Mesodermal cell (in vitro differentiated cells): ENCODE measurements at regions not wholly inside any gene's neighbourhood (a gene's known extent, or its start where the extent isn't known, plus 50 kb on each side); places are given as distances from the start of the nearest gene placed in this dataset.
"Not testable (repeated sequence)": the region's sequence is repeated elsewhere in the genome, so short reads cannot be mapped to it uniquely, and the experiment has no call there.

Source experiments
- H3K27ac ChIP-seq: 2 replicates; pipeline ENCODE4 v1.7.0; 2013; ENCODE audit warnings: mild to moderate bottlenecking, low read depth, low read length, moderate library complexity; ENCODE audit not compliant: severe bottlenecking
- H3K36me3 ChIP-seq: 2 replicates; pipeline ENCODE4 v1.7.1; 2013; ENCODE audit warnings: mild to moderate bottlenecking, low read length, moderate library complexity; ENCODE audit not compliant: control insufficient read depth, insufficient read depth
- H3K4me1 ChIP-seq: one replicate; pipeline ENCODE4 v1.7.1; 2013; ENCODE audit warnings: mild to moderate bottlenecking, low read length; ENCODE audit not compliant: insufficient read depth, control insufficient read depth, poor library complexity, severe bottlenecking
- H3K4me3 ChIP-seq: 2 replicates; pipeline ENCODE4 v1.7.0; 2013; ENCODE audit warnings: low read length, control low read depth, mild to moderate bottlenecking; ENCODE audit not compliant: insufficient read depth, poor library complexity, severe bottlenecking; ENCODE audit errors: extremely low read depth
- H3K9me3 ChIP-seq: 2 replicates; pipeline ENCODE4 v1.7.1; 2013; ENCODE audit warnings: mild to moderate bottlenecking, low read length, moderate library complexity; ENCODE audit not compliant: control insufficient read depth
- WGBS, 2 experiments: methylation state at CpG; one replicate each; pipeline ENCODE4 v1.1.5; 2013; ENCODE audit warnings: missing lambda C conversion rate in 2 of 2; ENCODE audit not compliant: insufficient coverage in 2 of 2; 5-methylcytosine and 5-hydroxymethylcytosine counted together

DNA sequence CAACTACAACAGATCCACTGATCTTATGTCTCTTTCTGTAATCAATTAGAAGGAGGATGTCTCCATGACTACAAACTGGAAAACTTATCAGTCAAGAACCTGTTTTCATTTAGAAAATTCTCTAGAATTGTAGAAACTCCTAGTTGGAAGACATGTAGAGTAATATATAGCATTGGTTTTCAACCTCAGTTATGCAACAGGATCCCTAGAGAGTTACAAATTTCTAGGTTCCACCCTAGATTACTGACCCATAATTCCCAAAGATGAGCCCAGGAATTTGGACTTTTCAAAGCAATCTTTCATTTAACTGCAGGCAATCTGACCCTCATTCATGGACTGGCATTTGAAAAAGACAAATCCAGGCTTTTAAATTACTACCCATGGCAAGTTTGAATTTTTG is 116.9 kb upstream of the RAP2B start:
- H3K4me3 ChIP-seq: no peak overlapping the region
- no peaks in the 10 kb centered on the region for H3K9me3 ChIP-seq
- H3K36me3 ChIP-seq: no peaks in the 10 kb centered on the region
- H3K27ac ChIP-seq: no peak overlapping the region
- no peaks in the 10 kb centered on the region for H3K4me1 ChIP-seq

DNA sequence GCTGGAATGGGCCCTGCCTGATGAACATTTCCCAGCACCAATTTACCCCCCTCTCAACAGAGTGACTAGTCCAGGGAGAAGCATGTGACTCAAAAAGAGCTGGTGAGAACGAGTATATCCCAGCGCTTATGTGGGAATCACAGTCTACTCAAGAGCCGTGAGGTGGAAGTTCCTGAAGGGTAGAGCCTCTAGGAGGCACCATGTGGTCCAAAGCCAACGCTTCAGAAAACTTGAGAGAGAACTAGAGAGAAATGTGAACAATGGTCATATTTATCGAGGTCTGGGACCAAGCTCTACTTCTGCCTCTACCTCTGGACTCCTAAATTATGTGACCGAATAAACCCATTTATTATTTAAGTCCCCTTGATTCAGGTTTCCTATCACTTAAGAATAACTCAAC is 111.0 kb upstream of the RAP2B start:
- Histone ChIP-seq H3K36me3 (no peaks in the 10 kb centered on the region), H3K27ac (peak overlapping the region; percentile 94), H3K4me3 (no peak overlapping the region), H3K9me3 (no peaks in the 10 kb centered on the region), H3K4me1 (peaks cover 16% of the 10 kb centered on the region)
- WGBS, 2 experiments: 85 to 100% methylated on average over 3 to 4 of the region's 6 CpGs

GRCh38 chr3:153051427-153052095 is 110.5 kb upstream of the RAP2B start:
- no peaks in the 10 kb centered on the region for H3K36me3 ChIP-seq
- H3K4me1 ChIP-seq: peaks cover 16% of the 10 kb centered on the region
- H3K4me3 ChIP-seq: no peak overlapping the region
- 33 to 72% methylated on average over 1 to 2 of the region's 6 CpGs for WGBS, 2 experiments
- peak overlapping the region; percentile 94 for H3K27ac ChIP-seq
- H3K9me3 ChIP-seq: no peaks in the 10 kb centered on the region

GRCh38 chr3:153052096-153052460 is 109.9 kb upstream of the RAP2B start:
- Histone ChIP-seq H3K4me3 (no peak overlapping the region), H3K4me1 (peaks cover 16% of the 10 kb centered on the region), H3K36me3 (no peaks in the 10 kb centered on the region), H3K27ac (peak overlapping the region; percentile 94), H3K9me3 (no peaks in the 10 kb centered on the region)
- WGBS, 2 experiments: 64 to 100% methylated on average over 1 to 3 of the region's 4 CpGs

- 86 to 100% methylated on average over 4 to 5 of the region's 5 CpGs for WGBS, 2 experiments
- no peaks in the 10 kb centered on the region for H3K9me3 ChIP-seq
- H3K4me3 ChIP-seq: no peak overlapping the region
- H3K27ac ChIP-seq: no peak overlapping the region
- peaks cover 28% of the 10 kb centered on the region for H3K4me1 ChIP-seq
- no peaks in the 10 kb centered on the region for H3K36me3 ChIP-seq
Observed at GRCh38 chr3:153055217-153055616, 106.8 kb upstream of the RAP2B start.

DNA sequence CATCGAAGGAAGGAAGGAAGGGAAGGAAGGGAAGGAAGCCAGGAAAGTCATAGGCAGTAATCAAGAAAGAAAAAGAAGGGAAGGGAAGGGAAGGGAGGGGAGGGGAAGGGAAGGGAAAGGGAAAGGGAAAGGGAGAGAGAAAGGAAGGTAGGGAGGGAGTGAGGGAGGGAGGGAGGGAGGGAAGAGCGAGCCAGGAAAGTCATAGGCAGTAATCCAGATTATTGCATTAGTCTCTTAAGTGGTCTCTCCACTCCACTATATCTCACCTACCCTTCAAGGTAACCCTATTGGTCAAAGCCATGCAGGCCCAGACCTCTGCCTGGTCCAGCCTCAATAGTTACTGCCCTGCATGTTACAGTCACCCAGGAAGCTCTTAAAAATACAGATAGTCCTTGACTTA is 106.2 kb upstream of the RAP2B start:
- Histone ChIP-seq H3K4me3 (no peak overlapping the region), H3K36me3 (no peaks in the 10 kb centered on the region), H3K9me3 (no peaks in the 10 kb centered on the region), H3K4me1 (peaks cover 28% of the 10 kb centered on the region), H3K27ac (no peak overlapping the region)
- WGBS, 2 experiments: 100% methylated on average over 1 of the region's 2 CpGs; no CpG with 5 or more reads in 1 of the 2 experiments

- not testable (repeated sequence) for H3K4me3 ChIP-seq, H3K36me3 ChIP-seq, H3K9me3 ChIP-seq
- Histone ChIP-seq H3K27ac (peak overlapping the region; percentile 69), H3K4me1 (peaks cover 15% of the 10 kb centered on the region)
- WGBS, 2 experiments: 60 to 63% methylated on average over 2 of the region's 6 CpGs
Observed at GRCh38 chr3:153058031-153058688, 103.9 kb upstream of the RAP2B start.

- H3K4me3 ChIP-seq: no peak overlapping the region
- no peak overlapping the region for H3K27ac ChIP-seq
- H3K9me3 ChIP-seq: no peaks in the 10 kb centered on the region
- WGBS, 2 experiments: 100% methylated on average over 3 of the region's 5 CpGs; no CpG with 5 or more reads in 1 of the 2 experiments
- no peaks in the 10 kb centered on the region for H3K36me3 ChIP-seq
- peaks cover 12% of the 10 kb centered on the region for H3K4me1 ChIP-seq
Observed at GRCh38 chr3:153060346-153060745, 101.7 kb upstream of the RAP2B start.

DNA sequence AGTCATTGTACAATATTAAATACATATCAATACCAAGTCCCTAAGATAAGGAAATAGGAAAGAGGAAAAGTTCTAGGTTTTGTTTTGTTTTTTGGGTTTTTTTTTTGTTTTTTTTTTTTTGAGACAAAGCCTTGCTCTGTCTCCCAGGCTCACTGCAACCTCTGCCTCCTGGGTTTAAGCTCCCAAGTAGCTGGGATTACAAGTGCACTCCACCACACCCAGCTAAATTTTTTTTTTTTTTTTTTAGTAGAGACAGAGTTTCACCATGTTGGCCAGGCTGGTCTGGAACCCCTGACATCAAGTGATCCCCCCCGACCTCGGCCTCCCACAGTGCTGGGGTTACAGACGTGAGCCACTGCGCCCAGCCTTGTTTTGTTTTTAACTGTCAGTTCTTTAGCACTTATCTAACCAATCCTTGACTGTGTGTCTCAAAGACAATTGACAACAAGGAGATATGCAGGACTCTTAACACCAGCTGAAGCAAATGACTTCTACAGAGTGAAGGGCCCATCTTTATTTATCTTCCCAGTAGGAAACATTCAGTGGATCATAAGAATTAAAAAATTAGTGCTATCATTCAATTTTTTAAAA is 100.0 kb upstream of the RAP2B start:
- Histone ChIP-seq H3K36me3 (no peaks in the 10 kb centered on the region), H3K9me3 (no peaks in the 10 kb centered on the region), H3K4me3 (no peak overlapping the region), H3K4me1 (peaks cover 12% of the 10 kb centered on the region), H3K27ac (no peak overlapping the region)
- 74 to 81% methylated on average over 3 to 4 of the region's 4 CpGs for WGBS, 2 experiments

DNA sequence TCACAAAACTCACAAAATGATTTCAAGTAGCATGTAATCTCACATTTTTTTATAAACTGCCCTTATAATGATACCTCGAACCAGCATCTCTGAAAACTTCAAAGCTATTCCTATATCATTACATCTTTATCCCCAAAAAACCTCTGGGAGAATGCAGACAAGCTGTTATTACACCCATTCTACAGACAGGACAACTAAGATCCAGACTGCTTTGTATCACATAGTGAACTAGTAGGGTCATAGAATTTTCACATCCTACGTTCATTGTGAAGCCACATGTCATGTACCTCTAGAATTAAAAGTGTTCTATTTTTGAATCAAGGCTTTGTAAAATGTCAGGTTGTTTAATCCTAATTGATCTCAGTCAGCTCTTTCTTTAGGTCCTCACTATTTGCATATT is 98.7 kb upstream of the RAP2B start:
- Histone ChIP-seq H3K9me3 (no peaks in the 10 kb centered on the region), H3K36me3 (no peaks in the 10 kb centered on the region), H3K27ac (no peak overlapping the region), H3K4me1 (peaks cover 7% of the 10 kb centered on the region), H3K4me3 (no peak overlapping the region)
- WGBS, 2 experiments: 43% methylated on average over 1 of the region's 2 CpGs

GRCh38 chr3:153066983-153067382 is 95.0 kb upstream of the RAP2B start:
- 94 to 97% methylated on average over 11 to 12 of the region's 12 CpGs for WGBS, 2 experiments
- no peaks in the 10 kb centered on the region for H3K9me3 ChIP-seq
- no peak overlapping the region for H3K27ac ChIP-seq
- no peaks in the 10 kb centered on the region for H3K4me1 ChIP-seq
- no peaks in the 10 kb centered on the region for H3K36me3 ChIP-seq
- H3K4me3 ChIP-seq: no peak overlapping the region
